B cell (primary cell): ENCODE measurements at regions not wholly inside any gene's neighbourhood (a gene's known extent, or its start where the extent isn't known, plus 50 kb on each side); places are given as distances from the start of the nearest gene placed in this dataset.

ENCODE experiments used
- EZH2 ChIP-seq: IDR thresholded peaks from 2 replicates; pipeline ENCODE4 v1.6.1; 2012; ENCODE audit warnings: borderline replicate concordance, low read depth, mild to moderate bottlenecking, moderate library complexity, low read length; ENCODE audit not compliant: insufficient read depth, poor library complexity, severe bottlenecking
- TF ChIP-seq, protein P1 (sequence below): fragments of 200-600 bp; IDR thresholded peaks from one replicate; pipeline ENCODE4 v1.8.0; 2022; ENCODE audit warnings: antibody characterized with exemption, mild to moderate bottlenecking

DNA sequence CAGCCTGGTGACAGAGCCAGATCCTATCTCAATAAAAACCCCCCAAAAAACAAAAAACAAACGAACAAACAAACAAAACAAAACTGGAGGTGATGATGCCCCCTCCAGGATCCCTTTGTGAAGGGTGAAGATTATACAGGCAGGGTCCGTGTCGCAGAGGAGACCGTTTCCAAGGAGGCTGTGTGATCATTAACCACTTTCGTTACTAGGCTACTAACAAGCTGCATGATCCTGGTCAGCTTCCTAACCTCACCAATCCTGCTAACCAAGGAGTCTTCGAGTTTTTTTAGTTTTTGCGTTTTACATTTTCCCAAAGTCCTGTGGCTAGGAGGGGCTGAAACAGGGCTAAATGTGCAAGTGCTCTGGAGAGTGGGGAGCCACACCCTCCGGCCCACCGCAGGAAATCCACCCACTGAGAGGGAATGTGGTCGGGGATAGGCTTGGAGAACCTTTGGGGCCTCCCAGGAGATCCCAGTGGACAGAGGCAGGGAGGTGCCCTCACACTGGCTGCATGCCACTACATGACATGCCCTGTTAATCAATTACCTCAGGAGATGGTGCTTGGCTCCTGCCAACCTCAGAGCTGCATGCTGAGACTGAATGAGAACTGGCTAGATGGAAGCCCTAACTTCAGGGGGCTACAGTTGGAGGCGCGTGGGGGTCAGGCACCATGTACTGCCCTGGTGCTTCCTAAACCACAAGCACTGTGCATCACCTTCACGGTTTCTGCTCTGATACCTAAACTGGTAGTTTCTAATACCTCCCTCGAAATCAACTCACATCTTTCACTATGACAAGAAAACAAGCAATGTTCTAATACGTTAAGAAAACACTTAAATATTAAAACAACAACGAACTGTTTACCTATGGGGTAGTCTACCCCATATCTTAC, 67.5 kb upstream of the RGPD5 start:
- TF ChIP-seq, protein P1, sequence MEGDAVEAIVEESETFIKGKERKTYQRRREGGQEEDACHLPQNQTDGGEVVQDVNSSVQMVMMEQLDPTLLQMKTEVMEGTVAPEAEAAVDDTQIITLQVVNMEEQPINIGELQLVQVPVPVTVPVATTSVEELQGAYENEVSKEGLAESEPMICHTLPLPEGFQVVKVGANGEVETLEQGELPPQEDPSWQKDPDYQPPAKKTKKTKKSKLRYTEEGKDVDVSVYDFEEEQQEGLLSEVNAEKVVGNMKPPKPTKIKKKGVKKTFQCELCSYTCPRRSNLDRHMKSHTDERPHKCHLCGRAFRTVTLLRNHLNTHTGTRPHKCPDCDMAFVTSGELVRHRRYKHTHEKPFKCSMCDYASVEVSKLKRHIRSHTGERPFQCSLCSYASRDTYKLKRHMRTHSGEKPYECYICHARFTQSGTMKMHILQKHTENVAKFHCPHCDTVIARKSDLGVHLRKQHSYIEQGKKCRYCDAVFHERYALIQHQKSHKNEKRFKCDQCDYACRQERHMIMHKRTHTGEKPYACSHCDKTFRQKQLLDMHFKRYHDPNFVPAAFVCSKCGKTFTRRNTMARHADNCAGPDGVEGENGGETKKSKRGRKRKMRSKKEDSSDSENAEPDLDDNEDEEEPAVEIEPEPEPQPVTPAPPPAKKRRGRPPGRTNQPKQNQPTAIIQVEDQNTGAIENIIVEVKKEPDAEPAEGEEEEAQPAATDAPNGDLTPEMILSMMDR, result no peak
- TF ChIP-seq EZH2, result no peak
